22Rv1 (cell line): ENCODE measurements at regions not wholly inside any gene's neighbourhood (a gene's known extent, or its start where the extent isn't known, plus 50 kb on each side); places are given as distances from the start of the nearest gene placed in this dataset.
"Not testable (repeated sequence)": the region's sequence is repeated elsewhere in the genome, so short reads cannot be mapped to it uniquely, and the experiment has no call there.

ENCODE experiments used
- H3K27ac ChIP-seq: fragments of 450-650 bp; 2 replicates; pipeline ENCODE4 v1.5.1; 2017
- ZFX ChIP-seq: fragments of 450-650 bp; IDR thresholded peaks from 2 replicates; pipeline ENCODE4 v1.6.1; 2017; ENCODE audit warnings: antibody characterized with exemption, borderline replicate concordance
- TF ChIP-seq, protein P1 (sequence below): fragments of 450-650 bp; IDR thresholded peaks from 2 replicates; pipeline ENCODE4 v1.5.1; 2017; ENCODE audit warnings: mild to moderate bottlenecking

GRCh38 chr2:185967335-185967734, 228.7 kb downstream of the FSIP2 start:
- TF ChIP-seq, protein P1, sequence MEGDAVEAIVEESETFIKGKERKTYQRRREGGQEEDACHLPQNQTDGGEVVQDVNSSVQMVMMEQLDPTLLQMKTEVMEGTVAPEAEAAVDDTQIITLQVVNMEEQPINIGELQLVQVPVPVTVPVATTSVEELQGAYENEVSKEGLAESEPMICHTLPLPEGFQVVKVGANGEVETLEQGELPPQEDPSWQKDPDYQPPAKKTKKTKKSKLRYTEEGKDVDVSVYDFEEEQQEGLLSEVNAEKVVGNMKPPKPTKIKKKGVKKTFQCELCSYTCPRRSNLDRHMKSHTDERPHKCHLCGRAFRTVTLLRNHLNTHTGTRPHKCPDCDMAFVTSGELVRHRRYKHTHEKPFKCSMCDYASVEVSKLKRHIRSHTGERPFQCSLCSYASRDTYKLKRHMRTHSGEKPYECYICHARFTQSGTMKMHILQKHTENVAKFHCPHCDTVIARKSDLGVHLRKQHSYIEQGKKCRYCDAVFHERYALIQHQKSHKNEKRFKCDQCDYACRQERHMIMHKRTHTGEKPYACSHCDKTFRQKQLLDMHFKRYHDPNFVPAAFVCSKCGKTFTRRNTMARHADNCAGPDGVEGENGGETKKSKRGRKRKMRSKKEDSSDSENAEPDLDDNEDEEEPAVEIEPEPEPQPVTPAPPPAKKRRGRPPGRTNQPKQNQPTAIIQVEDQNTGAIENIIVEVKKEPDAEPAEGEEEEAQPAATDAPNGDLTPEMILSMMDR = no peak
- TF ChIP-seq ZFX = no peak
- no peak overlapping the region for H3K27ac ChIP-seq

DNA sequence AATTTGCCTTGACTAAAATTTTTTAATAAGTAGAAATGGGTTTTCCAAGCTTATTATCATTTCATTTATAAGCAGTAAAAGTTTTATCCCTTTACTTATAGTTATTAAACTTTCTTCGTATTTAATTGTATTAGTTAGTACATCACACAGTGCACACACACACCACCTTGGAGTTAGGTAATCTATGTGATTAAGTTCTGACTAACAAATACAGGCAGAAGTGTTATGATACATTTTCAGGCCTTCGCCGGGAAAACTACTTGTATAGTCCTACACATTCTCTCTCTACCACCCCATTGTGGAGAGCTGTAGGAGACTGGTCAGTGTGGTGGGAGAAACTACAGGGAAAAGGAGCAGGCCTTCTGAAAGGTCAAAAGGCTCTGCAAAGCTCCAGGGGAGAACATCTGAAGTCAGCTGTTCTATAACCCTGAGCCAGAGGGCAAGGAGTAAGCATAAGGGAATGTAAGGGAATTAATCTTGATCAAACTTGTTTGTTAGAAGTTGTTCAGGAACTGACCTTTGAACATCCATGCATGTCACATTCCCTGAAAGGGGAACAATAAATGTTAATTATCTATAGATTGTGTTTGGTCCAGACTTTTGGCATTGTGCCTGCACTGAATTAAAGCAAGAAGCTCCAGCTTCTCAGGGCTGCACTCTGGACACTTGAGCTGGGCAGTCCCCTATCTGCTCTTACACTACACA, 231.7 kb downstream of the FSIP2 start:
- TF ChIP-seq ZFX = no peak
- TF ChIP-seq, protein P1 = no peak
- no peak overlapping the region for H3K27ac ChIP-seq

DNA sequence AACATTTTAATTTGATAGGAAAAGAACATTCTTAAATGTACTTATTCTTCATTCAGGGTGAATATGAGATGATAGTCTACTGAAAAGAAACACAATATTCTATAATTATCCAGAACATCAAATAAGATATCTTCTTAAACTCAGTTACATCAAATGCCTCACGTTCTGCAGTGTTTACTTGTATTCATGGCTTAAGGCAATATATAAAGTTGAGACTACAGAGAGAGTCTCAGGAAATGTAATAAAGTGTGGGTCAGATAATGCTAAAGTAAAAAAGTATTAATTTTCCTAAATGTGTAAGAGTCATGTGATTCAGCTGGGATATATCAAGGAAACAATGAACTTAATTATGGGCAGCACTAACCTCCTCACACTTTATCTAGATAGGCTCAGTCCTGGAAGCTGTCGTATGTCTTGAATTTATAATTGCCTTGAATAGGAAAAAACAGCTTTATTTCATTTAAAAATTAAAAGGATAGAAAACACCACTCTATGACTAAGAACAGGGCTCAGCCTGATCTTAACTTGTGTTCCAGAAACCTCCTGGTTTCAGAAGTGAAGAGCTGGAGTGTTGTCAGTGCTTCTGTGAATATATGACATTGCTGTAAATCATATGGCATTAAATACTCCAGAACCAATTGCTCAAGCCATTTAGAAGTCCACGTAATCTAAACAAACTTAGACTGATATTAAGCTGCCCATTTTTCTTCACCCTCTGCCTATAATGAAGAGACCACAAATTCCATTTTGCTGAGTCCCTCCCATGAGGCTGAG, 240.2 kb downstream of the FSIP2 start:
- TF ChIP-seq ZFX = no peak
- no peak overlapping the region for H3K27ac ChIP-seq

- TF ChIP-seq, protein P1 = no peak
- TF ChIP-seq ZFX = no peak
- no peak overlapping the region for H3K27ac ChIP-seq
Measured at GRCh38 chr2:185979546-185980071, 241.0 kb downstream of the FSIP2 start.

GRCh38 chr2:185980944-185981343, 242.3 kb downstream of the FSIP2 start:
- TF ChIP-seq, protein P1 = no peak
- TF ChIP-seq ZFX = no peak
- H3K27ac ChIP-seq = no peak overlapping the region

GRCh38 chr2:185984670-185985069, 246.1 kb downstream of the FSIP2 start:
- TF ChIP-seq, protein P1 = no peak
- TF ChIP-seq ZFX = no peak

GRCh38 chr2:185988907-185989306, 250.3 kb downstream of the FSIP2 start:
- H3K27ac ChIP-seq = not testable (repeated sequence)

More at GRCh38 chr2:185984670-185985069, 246.1 kb downstream of the FSIP2 start:
- H3K27ac ChIP-seq = no peak overlapping the region

- H3K27ac ChIP-seq = no peak overlapping the region
- TF ChIP-seq, protein P1 = no peak
- no peak for TF ChIP-seq ZFX
Measured at GRCh38 chr2:185990861-185991525, 252.4 kb downstream of the FSIP2 start.
